NCI-H1694 (cell line): ENCODE measurements at regions not wholly inside any gene's neighbourhood (a gene's known extent, or its start where the extent isn't known, plus 50 kb on each side); places are given as distances from the start of the nearest gene placed in this dataset.
"Not testable (repeated sequence)": the region's sequence is repeated elsewhere in the genome, so short reads cannot be mapped to it uniquely, and the experiment has no call there.

ENCODE experiments used
- DNase-seq: peaks from one replicate; lab custom pipeline; 2025; lab: John Stamatoyannopoulos, UW

DNA sequence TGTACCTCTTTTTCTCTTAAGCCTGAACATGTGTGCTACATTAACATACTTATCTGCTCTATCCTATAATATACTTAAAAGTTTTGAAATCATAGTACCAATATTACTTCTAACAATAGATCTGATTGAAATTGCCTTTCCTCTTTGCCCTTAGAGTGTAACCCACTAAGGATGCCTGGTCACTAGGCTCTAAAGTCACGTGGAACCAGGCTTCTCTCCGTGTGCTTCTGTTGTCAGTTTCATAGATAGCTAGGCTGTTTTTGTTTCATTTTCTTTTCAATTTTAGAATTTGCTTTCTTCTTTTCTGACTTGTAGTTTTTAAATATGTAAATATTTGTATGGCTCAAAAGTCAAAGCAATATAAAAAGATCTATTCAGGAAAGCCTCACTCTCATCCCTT is 100.5 kb upstream of the PZP start:
- DNase-seq: not testable (repeated sequence)

DNA sequence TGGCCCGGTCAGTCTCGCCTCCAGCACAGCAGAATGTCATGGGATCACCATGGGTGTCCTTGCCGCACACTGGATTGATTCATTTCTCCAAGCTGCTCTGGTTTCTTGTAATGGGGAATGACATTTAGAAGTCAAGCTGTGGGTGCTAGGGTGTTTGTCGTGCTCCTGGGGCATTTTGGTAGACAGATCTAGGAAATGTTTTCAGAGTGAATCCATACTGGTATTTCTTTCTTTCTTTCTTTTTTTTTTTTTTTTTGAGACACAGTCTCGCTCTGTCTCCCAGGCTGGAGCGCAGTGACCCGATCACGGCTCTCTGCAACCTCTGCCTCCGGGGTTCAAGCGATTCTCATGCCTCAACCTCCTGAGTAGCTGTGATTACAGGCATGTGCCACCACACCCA is 100.0 kb upstream of the PZP start:
- DNase-seq: not testable (repeated sequence)

DNA sequence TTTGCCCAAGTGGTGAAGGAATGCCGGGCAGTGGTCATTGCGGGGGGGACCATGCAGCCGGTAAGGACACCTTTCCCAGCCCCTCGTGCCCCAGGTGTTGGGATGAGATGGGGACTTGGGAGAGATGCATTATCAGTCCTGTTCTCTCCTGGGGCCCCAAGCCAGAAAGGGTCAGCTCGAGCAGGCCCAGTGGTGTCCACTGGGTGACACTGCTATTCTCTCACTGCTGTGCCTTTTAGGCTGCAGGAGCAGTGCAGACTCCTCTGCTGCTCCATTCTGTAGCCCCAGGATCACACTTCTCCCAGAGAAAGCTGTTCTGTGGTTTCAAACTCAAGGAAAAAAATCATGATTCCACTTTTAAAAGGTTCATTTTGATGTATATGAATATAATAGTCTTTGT is 99.1 kb upstream of the PZP start:
- not testable (repeated sequence) for DNase-seq

DNA sequence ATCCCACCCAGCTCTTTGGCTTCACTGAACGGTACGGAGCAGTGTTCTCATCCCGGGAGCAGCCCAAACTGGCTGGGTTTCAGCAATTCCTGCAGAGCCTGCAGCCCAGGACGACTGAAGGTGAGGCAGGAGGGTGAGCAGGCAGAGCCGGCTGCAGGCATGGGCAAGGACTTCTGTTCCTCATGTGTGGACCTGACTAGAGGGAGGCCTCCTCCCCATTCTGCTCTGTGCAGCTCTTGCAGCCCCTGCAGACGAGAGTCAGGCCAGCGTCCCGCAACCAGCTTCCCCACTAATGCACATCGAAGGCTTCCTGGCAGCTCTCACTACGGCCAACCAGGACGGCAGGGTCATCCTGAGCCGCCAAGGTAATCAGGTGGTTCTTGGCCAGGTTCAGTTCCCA is 97.8 kb upstream of the PZP start:
- not testable (repeated sequence) for DNase-seq

DNA sequence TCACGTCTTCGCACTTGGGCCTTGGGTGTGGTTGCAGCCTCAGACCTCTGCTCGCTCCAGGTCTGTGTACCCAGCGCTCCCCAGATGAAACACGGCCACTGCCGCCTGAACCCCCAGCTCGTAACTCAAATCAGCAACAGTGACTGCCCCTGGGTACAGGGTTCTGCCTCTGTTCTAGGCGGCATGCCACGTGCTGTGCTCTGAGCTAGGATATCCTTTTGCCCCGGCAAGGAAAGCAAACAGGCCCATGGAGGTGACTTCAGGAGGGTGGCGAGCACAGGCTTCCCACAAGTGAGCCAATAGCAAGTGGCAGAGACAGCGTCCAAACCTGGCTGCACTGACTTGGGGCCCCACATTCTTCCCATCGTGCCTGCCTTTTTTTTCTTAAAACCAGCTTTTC is 96.3 kb upstream of the PZP start:
- not testable (repeated sequence) for DNase-seq

DNA sequence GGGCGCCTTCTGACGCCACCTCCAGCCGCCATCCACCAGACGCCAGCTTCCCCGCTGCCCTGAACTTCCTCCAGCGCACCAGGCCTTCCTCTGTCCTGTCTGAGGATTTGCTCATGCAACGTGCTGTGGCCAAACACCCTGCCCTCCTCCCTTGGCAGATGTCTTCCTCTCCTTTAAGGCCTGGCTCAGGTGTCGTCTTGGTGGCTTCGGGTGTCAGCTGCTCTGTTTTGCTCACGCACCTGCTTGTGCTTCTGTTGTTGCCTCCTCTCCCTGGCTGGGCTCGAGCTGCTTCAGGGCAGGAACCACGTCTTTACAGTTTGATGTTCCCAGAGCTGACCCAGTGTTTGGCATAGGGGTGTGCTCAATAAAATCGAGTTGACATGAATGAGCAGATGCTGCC is 87.7 kb upstream of the PZP start:
- DNase-seq: not testable (repeated sequence)

DNA sequence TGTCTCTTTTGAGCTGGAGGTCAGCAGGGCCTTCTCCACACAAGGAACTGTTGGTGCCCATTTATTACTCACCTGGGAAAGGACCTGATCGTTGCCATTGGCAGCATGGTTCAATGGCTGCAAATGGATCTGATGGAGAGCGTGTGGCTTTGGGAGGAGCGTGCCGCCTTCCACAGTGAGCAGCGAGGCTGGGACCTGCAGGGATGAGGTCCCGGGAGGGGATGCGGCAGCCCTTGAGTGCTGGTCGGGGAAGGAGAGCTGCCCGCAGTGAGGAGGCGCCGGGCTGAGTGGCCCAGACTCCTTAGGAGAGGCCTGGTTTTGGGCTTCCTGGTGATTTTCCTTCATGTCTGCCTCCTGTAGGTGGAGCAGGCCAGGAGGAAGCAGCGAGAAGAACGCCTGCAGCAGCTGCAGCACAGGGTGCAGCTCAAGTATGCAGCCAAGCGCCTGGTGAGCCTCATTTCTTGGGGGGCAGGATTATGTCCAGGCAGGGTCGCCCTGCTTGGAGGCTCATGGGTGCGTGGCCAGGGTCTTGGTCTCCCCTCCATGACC is 86.0 kb upstream of the PZP start:
- not testable (repeated sequence) for DNase-seq

DNA sequence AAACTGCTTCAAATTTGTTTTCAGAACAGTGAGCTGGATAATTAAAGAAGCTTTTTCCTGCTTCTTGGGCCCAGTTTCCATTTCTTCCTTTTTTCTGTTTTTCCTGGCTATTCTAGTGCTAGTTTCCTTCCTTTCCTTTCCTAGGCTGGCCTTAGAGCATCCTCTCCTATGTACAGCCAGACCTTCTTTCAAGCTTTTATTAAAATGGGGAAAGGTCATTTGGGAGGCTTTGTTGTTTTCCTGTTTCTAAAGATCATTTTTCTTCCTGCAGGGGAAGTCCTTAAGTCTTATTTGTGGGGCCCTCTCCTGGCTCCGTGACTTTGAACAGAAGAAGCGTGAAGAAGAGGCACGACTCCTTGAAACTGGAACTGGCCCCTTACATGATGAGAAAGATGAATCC is 85.2 kb upstream of the PZP start:
- DNase-seq: not testable (repeated sequence)

DNA sequence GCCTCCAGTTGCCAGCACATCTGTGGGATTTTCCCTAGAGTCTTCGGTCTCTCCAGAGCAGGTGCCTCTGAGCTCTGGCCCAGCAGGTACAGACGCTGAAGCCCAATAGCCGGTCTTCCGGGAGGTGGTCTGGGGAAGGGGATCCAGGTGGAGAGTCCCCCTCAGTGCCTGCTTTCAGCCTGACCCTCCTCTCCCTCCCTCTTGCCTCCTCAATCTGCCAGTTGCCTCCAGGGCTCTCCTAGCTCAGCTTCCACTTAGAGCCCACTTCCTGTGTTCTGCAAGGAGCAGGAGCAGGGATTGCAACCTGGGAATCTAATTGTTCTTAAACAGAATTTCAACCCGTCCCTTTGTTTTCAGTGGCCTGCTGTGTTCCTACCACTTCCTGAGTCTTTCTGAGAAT is 81.8 kb upstream of the PZP start:
- not testable (repeated sequence) for DNase-seq

DNA sequence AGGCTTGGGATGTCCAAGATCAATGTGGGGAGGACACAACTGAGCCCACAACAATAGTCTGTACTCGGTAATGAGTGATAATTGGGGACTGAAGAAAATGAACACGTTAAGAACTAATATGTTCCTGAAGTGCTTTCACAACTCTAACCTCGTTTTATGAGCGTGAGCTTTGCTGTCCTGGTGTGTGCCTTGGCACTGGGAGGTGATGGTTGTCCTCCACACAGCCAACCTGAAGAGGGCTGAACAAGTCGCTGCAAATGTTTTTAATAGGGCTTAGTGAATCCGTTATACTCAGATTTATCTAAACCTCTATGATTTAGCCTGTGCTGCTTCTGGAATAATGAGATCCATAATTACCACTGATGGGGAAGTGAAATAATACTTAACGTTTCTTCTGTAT is 76.5 kb upstream of the PZP start:
- DNase-seq: not testable (repeated sequence)

DNA sequence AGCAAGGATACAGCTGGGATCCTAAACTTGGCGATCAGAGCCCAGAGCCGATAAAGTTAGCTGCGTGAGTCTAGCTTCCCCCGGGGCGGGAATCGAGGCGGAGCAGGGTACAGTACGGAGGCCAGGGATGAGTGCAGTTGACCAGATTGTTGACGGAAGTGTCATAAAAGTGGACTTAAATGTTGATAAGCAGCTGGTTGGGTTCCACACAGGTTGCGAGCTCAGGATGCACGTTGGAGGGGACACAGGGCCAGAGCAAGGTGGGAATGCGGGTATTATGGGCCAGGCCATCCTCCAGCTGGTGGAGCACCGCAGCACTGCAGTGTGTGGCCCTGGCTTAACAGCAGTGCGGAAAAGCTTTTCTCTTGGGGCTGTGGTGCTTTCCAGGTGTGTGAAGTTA is 76.0 kb upstream of the PZP start:
- DNase-seq: not testable (repeated sequence)

DNA sequence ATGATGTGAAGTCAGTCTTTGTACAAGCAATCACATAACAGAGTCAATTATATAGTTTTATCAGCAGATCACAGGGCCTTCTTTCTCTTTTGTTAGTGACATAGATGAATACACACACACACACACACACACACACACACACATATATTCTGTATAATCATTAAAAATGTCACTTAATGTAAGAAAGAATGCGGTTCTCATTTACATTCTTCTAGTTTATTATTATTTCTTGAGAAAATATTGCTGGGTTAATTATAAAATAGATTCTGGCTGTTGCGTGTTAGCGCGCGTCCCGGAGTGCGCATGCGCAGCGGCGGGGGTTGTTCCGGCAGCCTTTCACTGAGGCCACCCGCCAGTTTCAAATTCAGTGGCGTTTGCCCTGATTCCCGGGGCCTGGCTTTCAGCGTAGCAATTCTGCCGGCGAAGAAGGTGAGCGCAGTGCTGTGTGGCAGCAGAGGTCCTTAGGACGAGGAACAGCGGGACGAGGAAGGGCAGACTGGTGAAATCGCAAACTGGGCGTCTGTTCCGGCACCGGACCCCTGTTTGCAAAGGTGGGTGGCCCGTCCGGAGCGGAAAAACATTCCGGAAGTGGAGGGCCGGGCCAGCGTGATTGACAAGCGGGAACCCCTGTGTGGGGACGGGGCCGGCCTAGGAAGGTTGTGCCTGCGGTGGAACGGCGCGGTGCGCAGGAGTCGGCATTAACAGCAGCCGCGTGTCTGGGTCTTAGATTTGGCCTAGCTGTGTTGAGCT is 75.3 kb upstream of the PZP start:
- peak; percentile 50 for DNase-seq

DNA sequence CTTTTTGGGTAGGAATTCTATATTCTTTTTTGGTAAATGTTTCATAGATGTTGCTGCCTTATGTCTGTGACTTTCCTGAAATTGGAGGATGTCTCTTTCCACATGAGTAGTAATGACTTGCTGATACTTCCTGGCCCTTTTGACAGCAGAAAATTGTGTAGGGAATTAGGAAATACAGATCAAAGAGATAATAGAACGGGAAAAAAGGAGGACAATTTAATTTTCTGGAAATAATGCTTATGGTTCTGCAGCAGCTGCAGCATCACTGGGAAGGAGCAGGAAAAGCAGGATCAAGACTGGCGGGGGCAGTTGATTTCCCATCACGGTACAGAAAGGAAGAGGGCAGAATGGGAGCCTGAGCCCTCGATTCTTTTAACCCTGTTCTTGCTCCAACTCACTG is 68.8 kb upstream of the PZP start:
- no peak for DNase-seq

DNA sequence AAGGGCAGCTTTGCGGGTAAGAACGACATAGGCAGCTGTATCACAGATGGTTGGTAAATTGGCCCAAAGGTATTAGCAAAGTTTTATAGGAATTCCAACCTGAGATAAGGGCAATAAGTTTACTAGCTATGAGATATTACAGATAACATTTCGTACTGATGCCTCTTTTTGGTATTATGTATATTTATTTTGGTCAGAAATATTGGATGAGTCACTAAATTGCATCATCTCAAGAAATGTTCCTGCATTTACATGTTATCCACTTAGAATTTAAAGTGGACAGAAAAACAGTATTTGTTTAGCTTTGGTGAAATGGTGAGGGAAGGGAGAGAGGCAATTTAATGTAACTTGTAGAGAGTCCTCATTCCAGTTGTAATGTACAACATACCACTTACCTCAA is 65.1 kb upstream of the PZP start:
- no peak for DNase-seq

DNA sequence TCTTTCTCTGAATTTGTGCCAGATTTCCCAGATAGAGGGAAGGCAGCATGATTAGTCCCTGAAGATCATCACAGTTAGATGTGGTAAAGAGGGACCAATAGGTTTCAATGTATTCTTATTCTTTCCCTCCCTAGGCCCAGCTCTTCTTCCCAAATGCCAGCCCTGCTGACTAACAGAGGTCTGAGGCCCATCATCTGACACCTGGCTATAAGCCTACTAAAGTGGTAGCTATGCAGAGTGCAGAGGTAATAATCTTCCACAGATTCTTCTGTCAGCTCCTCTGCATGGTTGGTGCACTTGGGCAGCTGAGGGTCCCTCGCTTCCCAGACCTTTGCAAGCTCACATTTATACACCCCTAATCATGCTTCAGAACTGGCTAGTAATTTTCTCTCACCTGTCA is 63.7 kb upstream of the PZP start:
- DNase-seq: no peak

DNA sequence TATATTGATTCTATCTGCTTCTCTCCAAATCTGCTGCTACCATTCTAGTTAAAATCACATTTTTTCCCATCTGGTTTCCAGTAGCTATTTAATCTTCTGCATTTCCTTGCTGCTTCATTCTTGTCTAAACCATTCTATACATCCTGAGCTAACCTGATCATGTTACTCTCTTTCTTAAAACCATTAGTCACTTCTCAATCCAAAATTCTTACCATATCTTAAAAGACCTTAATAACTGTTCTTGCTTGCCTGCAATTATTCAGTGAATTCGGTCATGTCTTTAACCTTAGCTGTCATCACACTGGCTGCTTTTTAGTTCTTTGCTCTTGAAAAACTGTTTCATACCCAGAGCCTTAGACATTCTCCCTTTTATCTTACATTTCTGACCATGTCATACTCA is 56.4 kb upstream of the PZP start:
- DNase-seq: no peak

DNA sequence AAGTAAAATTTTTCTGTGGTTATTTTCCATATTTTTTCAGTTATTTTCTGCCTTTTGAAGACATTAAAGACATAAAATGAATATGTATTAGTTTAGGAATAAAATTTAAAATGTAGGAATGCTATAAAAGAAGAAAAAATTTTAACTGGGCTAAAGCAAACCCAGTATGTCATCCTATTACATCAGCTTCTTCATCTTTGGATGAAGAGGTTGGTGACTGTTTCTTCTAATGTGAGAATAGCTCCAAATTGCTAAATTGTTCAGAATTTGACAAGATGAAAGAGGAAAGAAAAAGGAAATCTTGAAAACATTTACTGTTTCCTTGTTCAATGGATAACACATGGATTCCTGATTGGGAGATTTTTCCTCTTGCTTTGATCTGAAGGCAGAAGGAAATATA is 52.7 kb upstream of the PZP start:
- DNase-seq: no peak

DNA sequence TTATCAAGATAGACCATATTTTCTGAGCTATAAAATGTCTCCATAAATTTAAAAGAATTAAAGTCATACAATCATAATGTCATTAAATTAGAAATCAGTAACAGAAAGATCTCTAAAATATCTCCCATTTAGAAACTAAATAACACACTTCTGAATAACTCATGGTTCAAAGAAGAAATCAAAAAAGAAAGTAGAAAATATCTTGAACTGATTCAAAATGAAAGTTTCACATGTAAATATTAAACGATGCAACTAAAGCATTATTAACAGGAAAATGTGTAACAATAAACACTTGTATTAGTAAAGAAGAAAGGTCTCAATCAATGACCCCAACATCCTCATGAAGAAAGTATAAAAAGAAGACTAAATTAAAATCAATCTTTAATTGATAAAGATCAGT is 50.5 kb upstream of the PZP start:
- DNase-seq: no peak
